ENCODE measurements at regions not wholly inside any gene's neighbourhood (a gene's known extent, or its start where the extent isn't known, plus 50 kb on each side); places are given as distances from the start of the nearest gene placed in this dataset.

DNA sequence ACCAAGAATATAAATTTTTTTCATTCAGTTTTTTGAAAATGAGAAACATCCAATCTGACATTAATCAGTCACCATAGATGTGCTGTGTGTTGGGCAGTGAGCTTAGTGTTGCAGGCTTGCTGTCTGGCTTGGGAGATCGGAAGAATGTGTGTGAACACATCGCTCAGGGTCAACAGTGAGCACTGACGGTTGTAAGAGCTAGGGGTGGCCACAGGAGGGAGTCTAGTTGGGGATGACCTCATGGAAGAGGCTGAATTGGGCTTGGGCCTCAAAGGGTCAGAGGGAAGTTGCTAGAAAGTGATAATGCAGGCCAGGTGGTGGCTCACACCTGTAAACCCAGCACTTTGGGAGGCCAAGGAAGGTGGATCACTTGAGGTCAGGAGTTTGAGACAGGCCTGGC, 375.4 kb downstream of the DDX10 start:
- Histone ChIP-seq H3K4me2 (ENCODE audit: insufficient read depth, low read length) (no peak overlapping the region), H2AFZ (ENCODE audit: low read depth, low read length) (no peak overlapping the region), H4K20me1 (replicated peaks; ENCODE audit: control insufficient read depth, insufficient read depth, low read length) (no peaks in the 10 kb centered on the region), H3K27ac (ENCODE audit: extremely low read depth, low read depth, low read length) (no peak overlapping the region), H3K9me3 (replicated peaks; ENCODE audit: control insufficient read depth, insufficient read depth, low read depth, low read length) (no peaks in the 10 kb centered on the region), H3K9me1 (ENCODE audit: control insufficient read depth, insufficient read depth, low read length) (no peaks in the 10 kb centered on the region), H3K4me1 (replicated peaks in 1 of 2; ENCODE audit: control insufficient read depth in 2 of 2, insufficient read depth in 2 of 2, low read length in 2 of 2) (no peaks in the 10 kb centered on the region), H3K27me3 (ENCODE audit: control insufficient read depth in 2 of 2, insufficient read depth in 2 of 2, low read length in 2 of 2) (no peaks in the 10 kb centered on the region), H3K36me3 (ENCODE audit: control insufficient read depth, insufficient read depth, low read length) (no peaks in the 10 kb centered on the region), H3K9ac (ENCODE audit: insufficient read depth in 1 of 2, low read depth in 2 of 2, low read length in 2 of 2) (no peak overlapping the region), H3K4me3 (no peak overlapping the region), H3K79me2 (ENCODE audit: control insufficient read depth, insufficient read depth, low read length) (no peaks in the 10 kb centered on the region)
- POLR2A ChIA-PET, result no interaction called here
- DNase-seq (ENCODE audit: extremely low read depth in 1 of 4, low spot score in 3 of 4), result peak; percentile 26 to 32 (median 30)
- intact Hi-C loops (cut with micrococcal nuclease) (no loop called here), in situ Hi-C loops (cut with MboI) (no loop called here)
- peak; percentile 63 for FAIRE-seq
- BruUV-seq (replicated peaks), result no TSS peak
- CTCF ChIA-PET (ENCODE audit: low intra/inter-chr PET ratio), result no interaction called here
- ATAC-seq, result peak; percentile 94
- WGBS (ENCODE audit: insufficient coverage, low coverage, missing lambda C conversion rate), result 0% methylated on average over 3 of the region's 3 CpGs
- TF ChIP-seq PYGO2 (tag; IDR thresholded peaks at IDR 0.05), result no peak
- no peak for TF ChIP-seq SP1 (CRISPR knock-in tag; IDR thresholded peaks at IDR 0.05)
- TF ChIP-seq BRD9 (IDR thresholded peaks at IDR 0.05; ENCODE audit: low read depth, partially characterized antibody), result no peak
- no peak for TF ChIP-seq RREB1 (CRISPR knock-in tag; IDR thresholded peaks at IDR 0.05)
- TF ChIP-seq CREM (IDR thresholded peaks at IDR 0.05; ENCODE audit: low read depth), result 0 out of 2 replicates have a peak, but pooled peaks have one; percentile 41
- peak; percentile 12 for TF ChIP-seq ZFP36 (IDR thresholded peaks at IDR 0.05; ENCODE audit: low read depth, low read length, partially characterized antibody)
- TF ChIP-seq, protein P1, sequence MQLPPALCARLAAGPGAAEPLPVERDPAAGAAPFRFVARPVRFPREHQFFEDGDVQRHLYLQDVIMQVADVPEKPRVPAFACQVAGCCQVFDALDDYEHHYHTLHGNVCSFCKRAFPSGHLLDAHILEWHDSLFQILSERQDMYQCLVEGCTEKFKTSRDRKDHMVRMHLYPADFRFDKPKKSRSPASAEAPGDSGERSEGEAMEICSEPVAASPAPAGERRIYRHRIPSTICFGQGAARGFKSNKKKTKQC (CRISPR knock-in tag; IDR thresholded peaks at IDR 0.05), result no peak
- TF ChIP-seq CEBPG (CRISPR knock-in tag; IDR thresholded peaks at IDR 0.05), result no peak
- no peak for TF ChIP-seq CEBPG (tag; conservative IDR thresholded peaks at IDR 0.05 in 1 of 2, IDR thresholded peaks at IDR 0.05 in 1 of 2)
- TF ChIP-seq AFF1 (IDR thresholded peaks at IDR 0.05; ENCODE audit: low read depth in 1 of 2, partially characterized antibody in 2 of 2), result no peak
- no peak for TF ChIP-seq MCM3 (IDR thresholded peaks at IDR 0.05)
- TF ChIP-seq PREB (CRISPR knock-in tag; IDR thresholded peaks at IDR 0.05), result no peak
